ENCODE measurements at regions not wholly inside any gene's neighbourhood (a gene's known extent, or its start where the extent isn't known, plus 50 kb on each side); places are given as distances from the start of the nearest gene placed in this dataset.

- TF ChIP-seq EZH2 (IDR thresholded peaks at IDR 0.05; ENCODE audit: borderline replicate concordance) (no peak), CTCF (IDR thresholded peaks at IDR 0.05; ENCODE audit: poor library complexity) (no peak), EZH2phosphoT487 (IDR thresholded peaks at IDR 0.05; ENCODE audit: low read depth, severe bottlenecking, unreplicated experiment) (no peak)
These were observed 306.6 kb upstream of the TGFBR2 start for GRCh38 chr3:30299674-30300385.

Data from hepatocyte (in vitro differentiated cells).